GM23338 (cell line): ENCODE measurements at regions not wholly inside any gene's neighbourhood (a gene's known extent, or its start where the extent isn't known, plus 50 kb on each side); places are given as distances from the start of the nearest gene placed in this dataset.

ENCODE experiments used
- CTCF ChIP-seq, 2 experiments: fragments of 200-600 bp in 1 of 2; sonication (generic) in 1 of 2; conservative IDR thresholded peaks; 2 replicates each; pipeline versions ENCODE4 v1.5.1 to v1.6.1; 2016 to 2017; ENCODE audit warnings: antibody characterized with exemption in 2 of 2, low read depth in 2 of 2, mild to moderate bottlenecking in 2 of 2, moderate library complexity in 1 of 2
- EZH2 ChIP-seq: fragments of 200-600 bp; sonication (generic); IDR thresholded peaks from one replicate; pipeline ENCODE4 v1.8.0; 2017; ENCODE audit warnings: antibody characterized with exemption, mild to moderate bottlenecking, low read depth; ENCODE audit not compliant: unreplicated experiment
- POLR2AphosphoS5 ChIP-seq: IDR thresholded peaks from 2 replicates; pipeline ENCODE4 v1.6.1; 2016; ENCODE audit warnings: antibody characterized with exemption, low read depth
- ZNF331 ChIP-seq: fragments of 250-450 bp; sonication (Bioruptor Pico); IDR thresholded peaks from 2 replicates; pipeline ENCODE4 v1.5.0; 2020; ENCODE audit warnings: low read depth, mild to moderate bottlenecking, moderate library complexity

DNA sequence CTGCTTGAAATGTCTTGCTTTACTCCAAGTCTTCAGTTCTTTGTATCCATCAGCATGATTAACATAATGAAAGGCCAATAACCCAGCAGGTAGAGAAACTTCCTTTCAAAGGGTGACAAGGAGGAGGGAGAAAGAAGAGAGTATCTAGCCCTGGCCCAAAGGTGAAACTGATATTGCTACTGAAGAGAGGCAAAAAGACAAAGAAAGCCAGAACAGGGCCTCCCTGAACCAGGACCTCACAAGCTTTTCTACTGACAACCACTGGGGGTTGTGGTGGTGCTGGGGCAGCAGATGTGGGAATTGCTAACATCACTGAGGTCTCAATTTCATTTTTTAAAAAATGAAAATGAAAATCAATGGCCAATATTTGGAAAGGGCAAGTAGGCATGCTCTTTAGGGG lies 234.1 kb downstream of the RSL24D1 start:
- TF ChIP-seq CTCF (conservative IDR thresholded peaks at IDR 0.05; ENCODE audit: low read depth in 2 of 2), result no peak
- TF ChIP-seq POLR2AphosphoS5, result no peak
- TF ChIP-seq ZNF331 (CRISPR knock-in tag), result no peak
- no peak for TF ChIP-seq EZH2
